SU-DHL-6 (cell line): ENCODE measurements at regions not wholly inside any gene's neighbourhood (a gene's known extent, or its start where the extent isn't known, plus 50 kb on each side); places are given as distances from the start of the nearest gene placed in this dataset.

Source experiments
- EZH2phosphoT487 ChIP-seq: fragments of 200-600 bp; sonication (generic), shearing (Covaris generic); conservative IDR thresholded peaks from 2 replicates; pipeline ENCODE4 v1.6.1; 2018; ENCODE audit warnings: mild to moderate bottlenecking, antibody characterized with exemption, low read length, moderate library complexity, mixed read lengths
- TF ChIP-seq, protein P1 (sequence below): fragments of 200-600 bp; sonication (generic); IDR thresholded peaks from one replicate; pipeline ENCODE4 v1.5.1; 2017; ENCODE audit warnings: antibody characterized with exemption, mild to moderate bottlenecking, low read length, moderate library complexity; ENCODE audit not compliant: insufficient read depth, poor library complexity, severe bottlenecking

DNA sequence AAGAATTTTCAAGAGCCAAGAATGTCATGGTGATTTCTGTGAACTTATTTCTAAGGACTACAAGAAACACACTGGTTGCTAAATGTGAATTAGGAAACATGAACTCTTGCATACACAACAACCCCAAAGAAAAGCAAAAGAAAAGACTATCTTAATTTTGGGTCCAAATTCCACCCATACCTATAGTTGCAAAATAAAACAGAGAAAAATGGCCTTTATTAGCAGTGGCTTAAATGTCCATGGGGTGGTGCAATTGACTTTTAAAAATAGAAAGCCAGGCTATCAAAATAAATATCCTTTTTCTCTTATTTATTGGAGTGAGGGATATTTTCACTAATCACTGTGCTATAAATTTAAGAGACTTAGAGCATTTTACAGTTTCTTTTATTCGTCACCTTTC is 80.9 kb upstream of the DPYD start:
- TF ChIP-seq, protein P1, sequence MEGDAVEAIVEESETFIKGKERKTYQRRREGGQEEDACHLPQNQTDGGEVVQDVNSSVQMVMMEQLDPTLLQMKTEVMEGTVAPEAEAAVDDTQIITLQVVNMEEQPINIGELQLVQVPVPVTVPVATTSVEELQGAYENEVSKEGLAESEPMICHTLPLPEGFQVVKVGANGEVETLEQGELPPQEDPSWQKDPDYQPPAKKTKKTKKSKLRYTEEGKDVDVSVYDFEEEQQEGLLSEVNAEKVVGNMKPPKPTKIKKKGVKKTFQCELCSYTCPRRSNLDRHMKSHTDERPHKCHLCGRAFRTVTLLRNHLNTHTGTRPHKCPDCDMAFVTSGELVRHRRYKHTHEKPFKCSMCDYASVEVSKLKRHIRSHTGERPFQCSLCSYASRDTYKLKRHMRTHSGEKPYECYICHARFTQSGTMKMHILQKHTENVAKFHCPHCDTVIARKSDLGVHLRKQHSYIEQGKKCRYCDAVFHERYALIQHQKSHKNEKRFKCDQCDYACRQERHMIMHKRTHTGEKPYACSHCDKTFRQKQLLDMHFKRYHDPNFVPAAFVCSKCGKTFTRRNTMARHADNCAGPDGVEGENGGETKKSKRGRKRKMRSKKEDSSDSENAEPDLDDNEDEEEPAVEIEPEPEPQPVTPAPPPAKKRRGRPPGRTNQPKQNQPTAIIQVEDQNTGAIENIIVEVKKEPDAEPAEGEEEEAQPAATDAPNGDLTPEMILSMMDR, result no peak
- TF ChIP-seq EZH2phosphoT487, result no peak
